Stomach (tissue), 4 donors: ENCODE measurements at regions not wholly inside any gene's neighbourhood (a gene's known extent, or its start where the extent isn't known, plus 50 kb on each side); places are given as distances from the start of the nearest gene placed in this dataset.

Experiments
- CTCF ChIP-seq, 7 experiments: fragments of 450-650 bp in 4 of 7; fragments of 200-600 bp in 3 of 7; sonication (generic) in 3 of 7; IDR thresholded peaks; one replicate each; pipeline ENCODE4 v1.5.1; 2016 to 2019; ENCODE audit warnings: antibody characterized with exemption in 7 of 7, control low read depth in 2 of 7, mild to moderate bottlenecking in 1 of 7
- EP300 ChIP-seq: sonication (generic); formaldehyde crosslinking; IDR thresholded peaks from one replicate; pipeline ENCODE4 v1.6.1; 2017; ENCODE audit warnings: antibody characterized with exemption
- POLR2A ChIP-seq, 4 donors: fragments of 450-650 bp; IDR thresholded peaks; one replicate each; pipeline ENCODE4 v1.6.1; 2016; ENCODE audit warnings: antibody characterized with exemption in 4 of 4, control low read depth in 2 of 4, mild to moderate bottlenecking in 1 of 4, moderate library complexity in 1 of 4

- TF ChIP-seq CTCF (IDR thresholded peaks at IDR 0.05) = no peak
- TF ChIP-seq EP300 = no peak
- no peak for TF ChIP-seq POLR2A (IDR thresholded peaks at IDR 0.05)
Measured at GRCh38 chr11:116688202-116688540, 84.6 kb downstream of the BUD13 start.
